ENCODE measurements at regions not wholly inside any gene's neighbourhood (a gene's known extent, or its start where the extent isn't known, plus 50 kb on each side); places are given as distances from the start of the nearest gene placed in this dataset.
"Not testable (repeated sequence)": the region's sequence is repeated elsewhere in the genome, so short reads cannot be mapped to it uniquely, and the experiment has no call there.

GRCh38 chr2:61690078-61690596 is 152.0 kb upstream of the XPO1 start:
- DNase-seq (ENCODE audit: low spot score): no peak
- intact Hi-C loops (cut with DNase I): loop anchor here in 1 of 2 donors (10.0 kb wide), 1 partner anchor 65 kb away; no protein-coding TSS in a partner anchor

GRCh38 chr2:61689568-61689967 is 151.4 kb upstream of the XPO1 start:
- intact Hi-C loops (cut with DNase I): no loop called here
- DNase-seq (ENCODE audit: low spot score): no peak

DNA sequence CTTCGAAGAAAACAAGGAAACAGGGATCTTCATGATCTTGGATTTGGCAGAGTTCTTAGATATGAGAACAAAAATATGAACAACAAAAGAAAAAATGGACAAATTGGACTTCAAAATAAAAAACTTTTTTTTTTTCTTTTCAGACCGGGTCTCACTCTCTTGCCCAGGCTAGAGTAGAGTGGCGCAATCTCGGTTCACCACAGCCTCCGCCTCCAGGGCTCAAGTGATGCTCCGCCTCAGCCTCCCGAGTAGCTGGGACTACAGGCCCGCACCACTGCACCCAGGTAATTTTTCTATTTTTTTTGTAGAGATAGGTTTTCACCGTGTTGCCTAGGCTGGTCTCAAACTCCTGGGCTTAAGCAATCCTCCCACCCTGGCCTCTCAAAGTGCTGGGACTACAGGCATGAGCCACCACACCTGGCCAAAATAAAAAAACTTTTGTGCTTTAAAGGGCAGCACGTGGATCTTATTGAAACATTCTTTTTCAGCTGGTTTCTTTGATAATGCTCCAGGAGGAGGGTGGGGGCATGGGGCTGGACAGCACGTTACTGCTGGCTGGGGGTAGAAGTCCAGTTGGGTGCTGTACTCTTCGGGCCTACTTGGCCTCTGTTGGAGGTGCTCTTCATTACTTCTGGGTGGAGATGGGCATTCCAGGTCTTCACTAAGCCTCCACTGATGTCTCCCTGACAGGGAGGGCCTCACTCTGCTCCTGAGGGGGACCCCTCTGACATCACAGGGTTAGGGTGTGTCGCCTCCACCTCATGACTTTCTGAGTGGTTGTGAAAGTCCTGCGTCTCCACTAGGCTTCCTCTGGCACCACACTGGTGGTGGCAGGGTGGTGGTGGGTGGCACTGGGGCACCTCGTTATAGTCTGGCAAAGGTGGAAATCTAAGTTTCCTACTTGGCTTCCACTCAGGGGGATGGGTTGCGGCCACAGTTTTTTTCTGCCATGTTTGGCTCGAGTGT is 150.5 kb upstream of the XPO1 start:
- no peak for DNase-seq (ENCODE audit: low spot score)
- intact Hi-C loops (cut with DNase I): loop anchor here in 1 of 2 donors (1.0 kb wide), 1 partner anchor 19 kb away; no protein-coding TSS in a partner anchor

GRCh38 chr2:61679096-61679495 is 140.9 kb upstream of the XPO1 start:
- intact Hi-C loops (cut with DNase I): no loop called here
- DNase-seq (ENCODE audit: low spot score): no peak

DNA sequence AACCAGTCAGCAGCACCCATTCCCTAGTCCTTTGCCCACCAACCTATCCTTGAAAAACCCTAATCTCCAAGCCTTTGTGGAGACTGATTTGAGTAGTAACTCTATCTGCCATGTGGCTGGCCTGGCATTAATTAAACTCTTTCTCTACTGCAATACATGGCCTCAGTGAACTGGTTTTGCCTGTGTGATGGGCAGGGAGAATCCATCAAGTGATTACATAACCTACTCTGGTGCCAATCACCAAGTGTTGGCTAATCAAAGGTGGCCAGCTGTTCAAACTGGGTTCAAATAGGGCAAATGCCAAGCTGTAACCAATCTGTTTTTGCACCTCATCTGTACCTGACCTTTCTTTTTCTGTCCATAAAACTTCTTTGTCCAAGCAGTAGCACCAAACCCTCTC is 139.8 kb upstream of the XPO1 start:
- intact Hi-C loops (cut with DNase I): no loop called here
- no peak for DNase-seq (ENCODE audit: low spot score)

GRCh38 chr2:61677306-61677705 is 139.2 kb upstream of the XPO1 start:
- intact Hi-C loops (cut with DNase I): no loop called here
- no peak for DNase-seq (ENCODE audit: low spot score)

GRCh38 chr2:61675204-61675603 is 137.0 kb upstream of the XPO1 start:
- DNase-seq (ENCODE audit: low spot score): no peak
- intact Hi-C loops (cut with DNase I): no loop called here

DNA sequence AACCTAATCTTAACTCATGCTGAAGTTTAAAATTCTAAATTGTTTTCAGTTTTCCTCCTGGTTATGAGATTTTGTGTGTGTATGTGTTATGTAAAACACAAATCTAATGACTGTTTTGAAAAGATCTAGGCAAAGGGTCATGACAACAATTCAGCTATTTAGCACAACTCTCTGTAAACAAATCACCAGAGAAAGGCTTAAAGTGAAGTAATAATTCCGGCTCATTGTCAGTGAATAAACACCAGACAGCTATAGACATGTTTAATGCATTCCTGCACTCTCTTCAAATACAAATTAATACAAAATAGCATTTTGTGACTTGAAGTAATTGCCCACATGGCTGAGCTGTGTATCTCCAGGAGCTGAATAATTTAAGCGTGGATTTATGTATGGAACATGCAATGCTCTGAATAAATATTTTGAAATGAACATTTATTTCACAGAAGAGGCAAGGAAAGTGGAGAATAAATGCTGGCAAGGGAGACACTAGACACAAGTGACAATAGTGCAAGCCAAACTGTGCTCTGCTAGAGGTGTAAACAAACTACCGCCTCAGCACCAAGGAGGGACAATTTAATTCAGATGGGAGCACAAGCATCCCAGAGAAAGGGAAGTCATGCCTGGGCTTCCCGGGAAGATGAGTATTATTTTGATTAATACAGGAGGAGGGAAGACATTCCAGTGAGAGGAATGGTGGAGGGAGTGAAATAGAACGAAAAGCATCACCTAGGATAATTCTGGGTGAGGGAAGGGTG is 133.6 kb upstream of the XPO1 start:
- intact Hi-C loops (cut with DNase I): no loop called here

DNA sequence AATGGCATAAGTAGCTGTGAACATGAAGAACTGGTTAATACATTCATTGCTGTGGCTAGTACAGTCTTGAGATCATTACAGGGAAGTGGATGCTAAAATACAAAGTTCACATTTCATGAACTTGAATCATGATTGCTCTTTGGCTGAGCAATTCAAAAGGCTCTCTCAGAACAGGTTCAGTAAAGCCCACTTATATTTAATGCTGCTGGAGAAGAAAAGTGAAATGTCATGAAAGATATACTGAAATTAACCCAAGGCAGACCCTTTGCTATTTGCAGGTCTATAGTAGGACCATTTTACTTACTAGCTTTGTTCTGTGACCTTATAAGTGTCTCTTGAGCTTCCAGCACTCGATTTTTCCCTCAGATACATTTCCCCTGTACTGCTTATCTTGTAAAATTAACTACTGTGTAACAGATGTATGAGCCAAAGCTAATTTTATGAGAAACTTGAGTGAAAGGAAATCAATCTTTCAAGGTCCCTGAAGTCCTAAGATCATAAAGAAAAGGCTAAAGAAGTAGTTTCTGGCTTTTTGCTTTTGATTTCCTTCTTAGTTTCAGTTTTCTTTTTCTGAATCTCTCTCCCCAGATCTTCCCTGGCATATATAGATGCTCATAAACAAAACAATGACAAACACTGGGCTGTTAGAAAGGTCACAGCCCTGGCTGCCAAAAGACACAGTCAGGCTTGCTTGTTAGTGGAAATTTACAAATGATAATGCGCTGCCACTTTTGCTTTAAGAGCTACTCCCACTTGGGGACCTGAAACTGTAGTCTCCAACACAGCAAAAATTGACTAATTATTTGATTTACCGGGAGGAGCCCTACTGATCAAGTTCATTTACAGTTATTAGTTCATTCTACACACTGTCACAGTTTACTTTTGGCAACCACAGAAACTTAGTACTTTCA is 132.7 kb upstream of the XPO1 start:
- DNase-seq (ENCODE audit: low spot score): no peak
- intact Hi-C loops (cut with DNase I): no loop called here

More for the DNA sequence above, 133.6 kb upstream of the XPO1 start:
- DNase-seq (ENCODE audit: low spot score): no peak

DNA sequence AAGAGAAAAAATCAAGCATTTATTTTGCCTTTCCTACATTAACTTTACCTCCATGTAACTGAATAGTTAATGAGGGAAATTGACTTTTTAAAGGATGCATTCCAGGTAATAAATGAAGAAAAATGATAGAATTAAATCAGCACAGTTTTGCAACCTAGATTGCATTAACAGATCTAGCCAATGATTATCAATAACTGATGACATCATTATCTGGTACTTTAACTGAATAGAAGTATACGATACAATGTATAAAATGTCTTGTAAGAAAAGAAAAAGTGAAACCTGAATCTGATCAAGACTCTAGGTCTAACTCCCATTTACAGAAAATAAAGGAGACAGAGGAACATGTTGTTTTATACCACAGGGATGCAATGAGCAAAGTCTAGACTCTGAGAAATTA is 126.0 kb upstream of the XPO1 start:
- no peak for DNase-seq (ENCODE audit: low spot score)
- intact Hi-C loops (cut with DNase I): no loop called here

- DNase-seq (ENCODE audit: low spot score): no peak
- intact Hi-C loops (cut with DNase I): no loop called here
Measured at GRCh38 chr2:61662990-61663389, 124.8 kb upstream of the XPO1 start.

DNA sequence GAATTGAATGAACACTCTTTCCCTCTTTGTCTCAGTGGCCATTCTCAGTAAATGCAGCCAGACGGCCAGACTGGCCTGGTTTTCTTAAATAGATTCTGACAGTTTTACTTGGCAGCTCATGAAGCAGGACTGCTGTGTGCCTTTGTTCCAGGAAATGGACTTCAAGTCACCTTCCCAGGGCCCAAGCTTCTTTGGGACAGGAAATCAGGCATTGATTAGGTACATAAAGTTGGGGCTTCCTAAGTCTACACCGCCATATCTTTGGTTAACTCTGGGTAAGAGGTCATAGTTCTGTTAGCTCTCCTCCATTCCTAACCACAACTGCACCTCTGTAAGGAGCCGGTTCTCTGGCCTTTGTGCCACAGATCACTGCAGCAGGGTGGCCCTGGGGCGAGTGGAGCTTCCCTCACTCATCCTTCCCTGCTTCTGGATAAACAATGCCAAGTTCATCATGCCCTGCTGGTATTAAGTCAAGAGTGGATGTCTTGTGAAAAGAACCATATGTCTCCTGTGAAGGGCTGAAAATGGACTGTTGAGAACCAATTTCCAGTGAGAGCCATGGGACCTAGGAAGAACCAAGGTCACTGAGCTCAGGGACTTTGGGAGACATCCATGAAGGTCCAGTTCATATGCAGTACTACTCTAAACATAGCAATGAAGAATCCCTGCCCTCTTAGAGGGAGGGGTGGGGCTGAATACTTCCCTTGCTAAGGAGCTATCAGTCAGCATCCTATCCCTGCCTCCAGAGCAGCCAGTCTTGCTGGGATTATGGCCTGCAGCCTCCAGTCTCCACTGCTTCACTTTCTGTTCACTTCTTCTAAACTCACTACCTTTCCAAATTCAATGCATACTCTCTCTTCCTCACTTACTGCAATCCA is 122.6 kb upstream of the XPO1 start:
- DNase-seq (ENCODE audit: low spot score): no peak

GRCh38 chr2:61658841-61659780 is 121.0 kb upstream of the XPO1 start:
- intact Hi-C loops (cut with DNase I): no loop called here
- DNase-seq (ENCODE audit: low spot score): no peak

More for the DNA sequence above, 122.6 kb upstream of the XPO1 start:
- intact Hi-C loops (cut with DNase I): no loop called here

GRCh38 chr2:61649946-61650345 is 111.8 kb upstream of the XPO1 start:
- intact Hi-C loops (cut with DNase I); DNase-seq (ENCODE audit: low spot score): not testable (repeated sequence)

DNA sequence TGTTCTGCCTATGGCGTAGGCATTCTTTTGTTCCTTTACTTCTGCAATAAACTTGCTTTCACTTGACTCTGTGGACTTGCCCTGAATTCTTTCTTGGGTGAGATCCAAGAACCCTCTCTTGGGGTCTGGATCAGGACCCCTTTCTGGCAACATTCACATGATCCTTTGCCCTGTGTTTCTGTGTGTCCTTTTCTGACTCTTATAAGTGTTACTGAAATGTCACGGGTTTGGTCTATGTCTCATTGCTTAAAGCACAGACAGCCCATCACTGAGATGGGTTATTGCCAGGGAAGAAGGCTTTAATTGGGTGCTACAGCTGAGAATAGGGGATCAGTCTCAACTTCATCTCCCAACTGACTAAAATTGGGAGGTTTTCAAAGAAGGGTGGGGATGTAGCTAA is 110.9 kb upstream of the XPO1 start:
- DNase-seq (ENCODE audit: low spot score): no peak
- intact Hi-C loops (cut with DNase I): no loop called here

GRCh38 chr2:61647044-61647443 is 108.9 kb upstream of the XPO1 start:
- intact Hi-C loops (cut with DNase I): no loop called here

DNA sequence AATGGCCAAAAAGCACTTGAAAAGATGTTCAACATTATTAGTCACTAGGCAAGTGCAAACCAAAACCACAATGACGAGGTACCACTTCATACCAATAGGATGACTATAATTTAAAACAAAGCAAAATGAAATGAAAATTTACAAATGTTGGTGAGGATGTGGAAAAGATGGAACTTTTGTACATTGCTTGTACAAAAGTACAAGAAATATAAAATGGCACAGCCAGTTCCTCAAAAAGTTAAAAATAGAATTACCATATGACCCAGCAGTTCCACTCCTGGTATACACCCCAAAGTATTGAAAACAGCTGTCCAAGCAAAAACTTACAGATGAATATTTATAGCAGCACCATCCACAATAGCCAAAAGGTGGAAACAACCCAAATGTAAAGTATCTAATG is 107.8 kb upstream of the XPO1 start:
- intact Hi-C loops (cut with DNase I): no loop called here
- no peak for DNase-seq (ENCODE audit: low spot score)

More at GRCh38 chr2:61647044-61647443, 108.9 kb upstream of the XPO1 start:
- no peak for DNase-seq (ENCODE audit: low spot score)
